GM18517 (cell line): ENCODE measurements at regions not wholly inside any gene's neighbourhood (a gene's known extent, or its start where the extent isn't known, plus 50 kb on each side); places are given as distances from the start of the nearest gene placed in this dataset.

ENCODE experiments used
- ATAC-seq: cut with Tn5 transposase; IDR thresholded peaks from one replicate; pipeline ENCODE4 v1.9.1; 2021; ENCODE audit warnings: mild to moderate bottlenecking, moderate library complexity; ENCODE audit not compliant: unreplicated experiment

DNA sequence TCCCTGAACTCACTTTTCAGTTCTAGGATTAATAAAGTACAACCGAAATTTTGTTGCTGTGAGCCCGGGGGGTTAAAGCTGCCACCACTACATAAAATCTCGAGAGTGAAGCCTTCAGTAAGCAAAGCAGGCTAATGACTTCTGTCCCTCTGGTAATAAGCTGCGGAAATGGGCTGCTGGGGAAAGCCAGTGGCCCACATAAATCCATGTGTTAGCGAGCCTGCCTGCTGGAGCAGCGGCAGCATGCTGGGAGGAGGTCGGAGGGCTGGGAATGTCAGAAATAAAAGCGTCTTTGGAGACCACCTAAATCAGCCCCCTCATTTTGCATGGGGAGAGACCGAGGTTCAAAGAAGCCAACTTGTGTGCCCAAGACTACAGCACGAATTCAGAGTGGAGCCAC, 371.7 kb downstream of the TNS1 start:
- ATAC-seq, result no peak

- no peak for ATAC-seq
Observed at GRCh38 chr2:217629347-217629746, 373.4 kb downstream of the TNS1 start.

DNA sequence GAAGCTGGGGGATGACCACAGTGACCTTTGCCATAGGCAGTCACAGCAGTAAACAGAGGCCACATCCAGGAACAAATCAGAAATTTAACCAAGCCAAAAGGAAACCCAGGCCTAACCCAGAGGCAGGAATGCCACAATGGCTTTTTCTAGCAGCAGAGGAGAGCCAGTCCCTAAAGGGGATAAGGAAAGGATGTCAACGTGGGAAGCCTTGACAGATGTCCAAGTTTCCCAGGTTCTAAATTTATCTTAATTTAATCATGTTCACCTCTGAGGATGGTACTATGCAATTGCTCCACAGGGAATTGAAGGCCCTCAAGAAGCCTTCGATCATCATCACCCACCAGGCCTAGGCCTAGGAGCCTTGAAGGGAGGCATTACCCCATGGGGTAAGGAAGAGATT, 374.7 kb downstream of the TNS1 start:
- ATAC-seq, result no peak

GRCh38 chr2:217626926-217627325, 375.9 kb downstream of the TNS1 start:
- ATAC-seq, result no peak

DNA sequence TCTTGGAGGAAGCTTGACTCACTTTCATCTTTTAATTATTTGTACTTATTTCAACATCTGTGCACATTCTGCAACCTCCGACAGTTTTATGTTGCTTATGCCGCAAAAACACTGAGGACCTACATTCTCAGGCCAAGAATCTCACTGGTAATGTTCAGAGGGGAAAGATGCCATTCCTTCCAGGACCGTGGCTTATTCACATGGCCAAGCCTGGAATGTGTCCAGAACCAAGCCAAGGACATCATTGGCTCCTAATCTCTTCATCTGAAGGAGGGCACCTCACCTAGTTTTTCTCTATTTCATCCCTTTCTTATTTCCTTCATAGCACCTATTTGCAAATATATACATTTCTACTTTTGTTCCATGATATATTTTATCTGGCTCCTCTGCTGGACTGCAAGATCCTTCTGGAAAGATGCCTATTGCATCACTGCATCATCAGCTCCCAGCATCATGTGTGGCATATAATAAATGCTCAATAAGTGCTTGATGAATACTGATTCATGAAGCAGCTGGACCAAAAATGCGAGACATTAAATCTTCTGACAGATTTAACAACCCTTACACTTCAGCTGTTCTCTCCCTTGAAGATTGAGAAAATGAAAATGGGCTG, 377.1 kb downstream of the TNS1 start:
- ATAC-seq, result no peak

DNA sequence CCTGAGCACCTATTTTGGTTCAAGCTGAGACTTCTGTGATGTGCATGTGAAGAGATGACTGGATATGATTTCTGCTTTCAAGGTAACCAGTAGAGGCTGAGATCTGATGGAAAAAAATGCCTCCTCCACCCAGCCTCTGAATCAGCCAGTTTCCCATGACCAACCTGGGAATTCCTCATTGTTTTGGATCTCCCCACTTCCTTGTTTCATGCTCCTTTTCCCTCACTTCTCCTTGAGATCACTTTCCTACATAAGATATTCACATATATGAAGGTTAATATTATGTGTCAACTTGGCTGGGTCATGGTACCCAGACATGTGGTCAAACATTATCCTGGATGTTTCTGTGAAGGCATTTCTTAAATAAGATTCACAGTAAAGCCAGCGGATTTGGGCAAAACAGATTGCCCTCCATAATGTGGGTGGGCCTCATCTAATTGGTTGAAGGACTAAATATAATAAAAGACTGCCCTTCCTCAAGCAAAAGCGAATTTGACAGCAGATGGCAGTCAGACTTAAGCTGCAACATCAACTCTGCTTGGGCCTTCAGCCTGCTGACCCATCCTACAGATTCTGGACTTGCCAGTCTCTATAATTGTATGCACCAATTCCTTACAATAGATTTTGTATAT, 379.4 kb downstream of the TNS1 start:
- ATAC-seq, result no peak

DNA sequence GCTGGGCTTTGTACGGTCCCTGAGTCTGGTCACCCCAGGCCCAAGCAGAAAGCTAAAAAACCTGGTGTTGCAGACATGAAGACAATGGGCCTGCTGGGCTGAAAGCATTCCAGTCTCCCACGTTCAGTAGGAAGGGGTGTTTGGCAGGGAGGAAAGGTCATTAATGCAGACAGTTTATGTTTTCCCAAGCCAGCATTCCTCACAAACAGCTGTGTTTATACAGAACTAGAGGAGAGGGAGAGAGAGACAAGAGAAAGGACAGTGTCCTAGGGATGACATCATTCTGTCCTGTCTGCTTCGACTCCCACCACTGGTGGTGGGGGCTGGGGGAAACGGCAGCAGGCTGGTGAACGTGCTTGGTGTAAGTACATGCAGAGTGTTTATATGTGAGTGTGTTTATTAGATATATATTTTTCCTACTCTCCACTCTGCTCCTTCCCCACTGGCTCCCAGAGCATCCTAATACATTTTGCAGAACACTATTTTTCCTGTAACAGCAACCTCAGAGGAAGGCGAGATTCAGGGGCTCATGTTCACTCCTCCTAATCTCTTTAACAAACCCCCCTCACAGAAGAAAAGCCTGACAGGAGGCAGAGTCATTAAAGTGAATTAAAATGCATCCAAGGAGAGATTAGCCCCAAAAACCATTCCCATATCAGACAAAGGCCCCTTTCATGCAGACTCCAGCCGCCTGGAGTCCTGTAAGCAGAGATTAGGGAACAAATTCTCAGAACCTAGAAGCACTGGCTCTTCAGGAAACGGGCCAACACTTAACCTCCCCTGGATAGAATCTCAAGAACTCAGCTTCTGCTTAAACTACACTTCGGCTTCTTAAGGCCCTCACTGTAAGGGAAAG, 380.4 kb downstream of the TNS1 start:
- no peak for ATAC-seq

DNA sequence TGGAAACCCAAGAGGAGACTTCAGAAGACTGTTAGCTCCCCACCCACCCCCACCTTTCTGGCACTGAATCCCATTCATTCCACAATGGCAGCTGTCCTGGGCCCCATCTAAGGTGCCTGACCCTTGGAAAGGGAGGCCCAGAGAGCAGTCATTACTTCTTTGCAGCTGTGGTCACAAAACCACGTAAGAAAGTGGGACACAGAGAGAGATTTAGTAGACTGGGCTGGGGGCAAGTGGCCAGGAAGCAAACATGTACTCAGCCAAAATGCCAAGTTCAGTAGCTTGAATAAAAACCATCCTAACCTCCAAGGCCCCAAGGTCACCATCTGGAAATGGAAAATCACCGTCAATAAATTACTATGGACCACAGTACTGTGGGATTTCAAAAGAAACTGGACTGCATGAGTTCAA, 381.4 kb downstream of the TNS1 start:
- ATAC-seq, result no peak

GRCh38 chr2:217618744-217619143, 384.1 kb downstream of the TNS1 start:
- no peak for ATAC-seq

DNA sequence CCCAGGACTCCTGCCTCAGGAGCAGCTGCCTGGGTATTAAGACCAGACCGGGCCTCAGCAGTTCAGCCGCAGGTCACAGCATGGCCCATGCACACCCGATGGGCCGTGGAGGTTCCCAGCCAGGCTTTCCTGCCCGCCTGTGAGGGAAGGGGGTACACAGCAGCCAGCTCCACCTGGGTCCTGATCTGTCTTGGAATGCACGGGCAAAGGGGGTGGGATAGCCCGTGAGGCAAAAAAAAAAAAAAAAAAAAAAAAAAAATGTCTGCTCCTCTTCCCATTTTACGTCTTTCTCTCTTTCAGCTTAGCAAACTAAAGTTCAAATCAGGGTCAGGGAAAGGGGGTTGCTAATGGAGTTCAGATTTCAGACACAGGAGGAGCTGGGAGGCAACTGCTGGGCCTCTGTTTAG, 385.2 kb downstream of the TNS1 start:
- ATAC-seq, result no peak

DNA sequence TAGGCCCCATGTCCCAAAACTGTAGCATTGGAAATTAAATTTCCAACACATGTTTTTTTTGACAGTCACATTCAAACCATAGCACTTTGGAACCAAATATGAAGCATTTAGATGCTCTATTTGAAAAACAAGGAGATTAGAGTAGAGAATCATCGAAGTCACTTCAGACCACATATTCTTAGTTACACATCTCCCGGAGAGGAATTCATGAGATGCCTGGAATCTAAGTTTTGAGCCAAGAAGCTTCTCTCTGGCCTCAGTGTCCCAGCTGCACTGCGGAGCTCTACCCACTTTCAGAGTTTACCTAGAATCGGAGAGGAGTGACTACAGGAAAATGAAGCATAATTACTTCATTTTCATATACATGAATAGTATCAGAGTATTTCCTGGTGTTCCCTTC, 385.9 kb downstream of the TNS1 start:
- no peak for ATAC-seq

DNA sequence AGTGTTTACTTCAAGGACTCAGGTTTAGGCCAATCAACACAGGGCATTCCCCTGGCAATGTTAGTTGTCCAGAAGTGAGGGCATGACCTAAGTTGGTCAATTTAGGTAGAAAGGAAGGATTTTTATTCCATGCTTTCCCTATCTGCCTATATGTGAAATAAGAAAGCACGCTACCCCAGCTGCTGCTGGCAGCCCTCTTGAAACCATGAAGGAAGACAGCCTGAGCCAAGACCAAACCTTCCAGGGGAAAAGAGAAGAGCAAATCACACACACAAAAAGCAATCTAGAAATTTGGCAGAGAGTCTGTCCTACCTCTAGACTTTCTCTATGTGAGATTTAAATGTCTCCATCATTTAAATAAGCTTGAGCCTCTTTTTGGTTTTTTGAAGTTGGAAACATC, 387.6 kb downstream of the TNS1 start:
- no peak for ATAC-seq

DNA sequence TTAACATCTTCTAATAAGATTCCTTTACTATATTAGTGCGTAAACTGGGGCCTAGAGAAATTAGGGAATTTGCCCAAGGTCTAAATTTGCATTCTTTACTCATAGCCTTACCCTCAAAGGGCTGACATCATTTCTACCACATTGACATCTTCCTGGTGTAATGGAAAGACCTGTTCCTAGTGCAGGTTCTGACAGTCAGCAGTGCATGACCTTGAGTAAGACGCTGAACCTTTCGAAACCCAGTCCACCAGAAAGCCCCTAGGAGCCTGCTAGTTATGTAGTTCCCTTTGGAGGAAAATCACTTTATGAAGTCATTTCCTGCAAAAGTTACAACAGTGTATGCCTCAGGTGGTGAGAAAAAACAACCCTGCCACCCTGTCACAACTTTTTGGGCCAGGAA, 388.3 kb downstream of the TNS1 start:
- ATAC-seq, result no peak

GRCh38 chr2:217614096-217614495, 388.7 kb downstream of the TNS1 start:
- ATAC-seq, result no peak

GRCh38 chr2:217612920-217613319, 389.9 kb downstream of the TNS1 start:
- no peak for ATAC-seq

GRCh38 chr2:217612211-217612610, 390.6 kb downstream of the TNS1 start:
- ATAC-seq, result no peak

GRCh38 chr2:217611626-217612127, 391.1 kb downstream of the TNS1 start:
- no peak for ATAC-seq

DNA sequence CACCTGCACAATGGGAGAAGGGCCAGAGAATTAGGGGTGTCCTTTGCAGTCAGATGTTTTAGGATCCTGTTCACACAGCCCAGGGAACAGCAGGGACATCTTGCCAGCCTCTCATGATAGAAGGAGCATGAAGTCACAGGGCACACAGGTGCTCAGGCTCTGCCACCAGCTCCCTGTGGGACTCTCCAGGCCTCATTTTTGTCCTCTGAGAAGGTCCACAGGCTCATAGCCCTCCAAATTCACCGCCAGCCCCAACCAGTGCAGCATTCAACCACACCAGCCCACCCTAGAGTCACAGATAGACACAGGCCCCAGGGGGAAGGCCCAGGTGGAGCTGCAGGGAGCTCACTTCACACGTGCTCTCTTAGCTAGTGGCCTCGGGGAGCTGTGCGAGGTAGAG, 391.7 kb downstream of the TNS1 start:
- ATAC-seq, result no peak

DNA sequence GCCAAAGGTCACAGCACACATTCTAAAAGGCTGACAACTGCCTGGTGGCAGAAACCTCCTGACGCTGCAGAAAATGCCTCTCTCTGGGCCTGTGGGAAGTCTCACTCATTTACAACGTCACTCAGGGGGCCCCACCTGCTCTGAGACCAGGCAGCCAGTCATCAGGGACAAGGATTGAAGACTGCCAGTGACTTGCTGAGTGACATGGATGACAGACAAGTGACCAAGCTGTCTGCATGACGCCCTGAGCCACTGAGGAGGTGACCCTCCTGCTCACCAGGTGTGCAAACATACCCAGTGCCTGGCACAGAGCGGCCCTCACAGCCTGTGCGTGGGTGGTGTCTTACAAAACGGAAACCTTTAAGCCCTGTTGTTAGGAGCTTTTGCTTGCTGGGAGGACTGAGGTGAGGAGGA, 392.4 kb downstream of the TNS1 start:
- no peak for ATAC-seq

DNA sequence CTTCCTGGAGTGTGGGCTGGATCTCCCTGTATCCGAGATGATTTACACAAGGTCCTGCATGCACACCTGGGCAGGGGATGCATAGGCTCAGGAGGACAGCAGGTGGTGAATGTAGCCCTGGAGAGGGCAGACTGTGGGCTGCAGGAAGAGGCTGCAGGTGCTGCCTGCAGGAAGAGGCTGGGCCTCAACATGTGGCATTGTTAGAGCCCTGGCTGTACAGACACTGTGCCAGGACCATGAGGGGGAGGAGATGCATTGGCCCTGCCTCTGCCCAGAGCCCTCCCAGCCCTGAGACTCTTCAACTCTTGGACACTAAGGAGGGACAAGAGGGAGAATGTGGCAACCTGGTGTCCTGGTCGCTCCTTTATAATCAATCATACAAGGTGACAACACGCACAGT, 392.8 kb downstream of the TNS1 start:
- ATAC-seq, result no peak

DNA sequence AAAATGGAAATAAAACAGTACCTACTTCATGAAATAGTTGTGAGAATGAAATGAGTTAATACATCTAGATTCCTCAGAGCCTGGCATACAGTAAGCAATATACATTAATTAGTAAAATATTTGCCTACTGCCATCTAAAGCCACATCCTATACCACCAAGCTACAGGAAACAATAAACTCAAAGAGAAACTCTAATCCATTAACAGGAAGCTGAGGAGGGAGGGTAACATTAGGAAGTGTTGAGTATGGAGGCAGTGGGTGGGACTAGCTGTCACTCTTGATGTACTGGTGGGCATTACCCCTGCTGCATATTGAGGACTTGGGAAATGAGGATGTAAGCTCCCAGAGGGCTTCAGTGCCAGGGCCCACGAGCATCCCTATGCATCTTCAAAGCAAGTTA, 396.5 kb downstream of the TNS1 start:
- ATAC-seq, result no peak
